T-helper 17 cell (primary cell): ENCODE measurements at regions not wholly inside any gene's neighbourhood (a gene's known extent, or its start where the extent isn't known, plus 50 kb on each side); places are given as distances from the start of the nearest gene placed in this dataset.
"Not testable (repeated sequence)": the region's sequence is repeated elsewhere in the genome, so short reads cannot be mapped to it uniquely, and the experiment has no call there.

Source experiments
- ATAC-seq: fragments of 150-1000 bp; cut with Tn5 transposase; 2 replicates; pipeline ENCODE4 v1.10.0; 2021; ENCODE audit warnings: mild to moderate bottlenecking, moderate library complexity
- DNase-seq, 3 donors: peaks; one replicate each; pipeline versions ENCODE4 v3.0.0 to v3.0.0-alpha.2; 2020 to 2021
- H3K9me3 ChIP-seq: one replicate; pipeline ENCODE4 v1.7.0; 2013; ENCODE audit warnings: low read length, mild to moderate bottlenecking; ENCODE audit not compliant: control insufficient read depth, poor library complexity, severe bottlenecking
- H3K27ac Mint-ChIP-seq: one replicate; pipeline ENCODE4 v1.8.0; 2022; ENCODE audit warnings: mild to moderate bottlenecking, moderate library complexity, mixed read lengths
- H3K27me3 Mint-ChIP-seq: one replicate; pipeline ENCODE4 v1.8.0; 2022; ENCODE audit warnings: mixed read lengths
- H3K36me3 Mint-ChIP-seq: one replicate; pipeline ENCODE4 v1.8.0; 2022; ENCODE audit warnings: low read depth, mixed read lengths
- H3K4me1 Mint-ChIP-seq: one replicate; pipeline ENCODE4 v1.8.0; 2022; ENCODE audit warnings: mild to moderate bottlenecking, mixed read lengths
- H3K4me3 Mint-ChIP-seq: one replicate; pipeline ENCODE4 v1.8.0; 2022; ENCODE audit warnings: mild to moderate bottlenecking, moderate library complexity, mixed read lengths

DNA sequence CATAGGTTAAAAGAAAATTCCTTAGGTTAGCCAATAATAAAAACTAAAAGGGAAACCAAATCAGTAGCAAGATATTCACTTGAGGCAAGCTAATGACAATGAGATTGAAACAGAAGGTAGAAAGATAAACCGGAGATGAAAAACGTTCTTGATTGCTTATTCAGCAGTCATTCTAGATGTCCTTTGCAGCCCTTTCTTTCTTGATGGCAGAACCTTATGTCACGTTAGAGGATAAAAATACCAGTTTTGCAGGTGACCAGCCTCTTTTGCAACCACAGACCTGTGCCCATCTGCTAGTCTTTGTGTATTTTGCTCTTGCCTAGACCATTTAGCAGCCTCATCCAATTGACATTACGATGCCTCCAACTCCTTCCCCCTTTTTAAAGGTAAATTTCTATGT lies 337.8 kb downstream of the DMAC1 start:
- Mint-ChIP-seq H3K27me3 (peaks cover 22% of the 10 kb centered on the region), H3K4me3 (no peak overlapping the region), H3K27ac (no peak overlapping the region), H3K4me1 (no peaks in the 10 kb centered on the region), H3K36me3 (no peaks in the 10 kb centered on the region)
- DNase-seq (no peak), ATAC-seq (no peak)
- H3K9me3 ChIP-seq, result no peaks in the 10 kb centered on the region

DNA sequence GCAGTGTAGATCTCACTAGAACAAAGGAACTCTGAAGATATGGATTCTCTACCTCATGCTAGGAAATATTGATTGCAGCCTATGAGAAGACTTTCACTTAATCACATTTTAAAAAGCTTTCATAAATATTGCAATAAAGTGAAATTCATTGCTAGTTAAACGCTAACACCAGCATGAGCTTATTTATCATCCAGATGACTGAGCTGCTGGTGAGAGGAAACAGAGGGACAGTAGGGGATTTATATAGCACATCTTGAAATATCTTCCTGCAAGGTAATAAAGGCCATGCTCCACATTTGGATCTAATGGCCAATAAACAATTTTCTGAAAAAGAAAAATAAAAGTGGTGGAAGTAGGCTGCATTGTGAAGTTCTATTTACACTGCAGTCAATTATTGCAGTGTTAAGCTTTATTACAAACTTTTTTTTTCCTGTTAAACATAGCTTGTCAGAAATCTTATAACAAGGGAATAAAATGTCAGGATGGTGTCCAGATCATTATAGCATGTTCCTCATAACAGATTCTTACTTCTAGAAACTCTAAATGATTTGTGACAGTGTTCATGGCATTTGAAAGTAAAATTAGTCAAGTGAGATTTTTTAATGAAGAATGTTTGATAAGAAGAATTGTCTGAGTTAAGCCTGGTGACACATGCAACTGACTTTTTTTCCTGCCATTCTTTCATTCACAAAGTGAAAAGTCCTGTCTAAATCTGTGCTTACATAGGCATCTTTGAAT lies 342.6 kb downstream of the DMAC1 start:
- H3K9me3 ChIP-seq, result no peaks in the 10 kb centered on the region
- DNase-seq, result no peak
- no peak overlapping the region for H3K27ac Mint-ChIP-seq
- no peaks in the 10 kb centered on the region for H3K36me3 Mint-ChIP-seq
- H3K4me3 Mint-ChIP-seq, result no peak overlapping the region
- H3K4me1 Mint-ChIP-seq, result no peaks in the 10 kb centered on the region
- ATAC-seq, result no peak
- H3K27me3 Mint-ChIP-seq, result peaks cover 3% of the 10 kb centered on the region

DNA sequence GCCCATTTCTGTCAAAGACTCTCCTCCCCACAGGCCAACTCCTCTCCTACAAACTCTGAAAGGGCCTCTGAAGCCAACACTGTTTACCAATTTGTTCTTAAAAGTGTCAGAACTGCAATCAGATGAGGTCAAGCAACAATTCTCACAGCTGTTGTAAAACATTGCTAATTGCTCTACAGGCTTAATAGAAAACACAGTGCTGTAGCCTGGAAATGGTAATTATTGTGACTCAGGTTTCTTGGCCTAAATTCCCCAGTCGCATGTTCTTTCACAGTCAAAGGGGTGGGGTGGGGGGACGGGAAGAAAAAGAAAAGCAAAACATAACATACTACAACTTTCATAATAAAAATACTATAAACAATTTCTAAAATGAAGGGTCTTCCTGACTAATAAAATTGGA lies 343.2 kb downstream of the DMAC1 start:
- DNase-seq, result no peak
- H3K36me3 Mint-ChIP-seq, result no peaks in the 10 kb centered on the region
- ATAC-seq, result no peak
- H3K27me3 Mint-ChIP-seq, result peaks cover 6% of the 10 kb centered on the region
- no peaks in the 10 kb centered on the region for H3K9me3 ChIP-seq
- H3K4me1 Mint-ChIP-seq, result no peaks in the 10 kb centered on the region
- H3K4me3 Mint-ChIP-seq, result no peak overlapping the region
- no peak overlapping the region for H3K27ac Mint-ChIP-seq

DNA sequence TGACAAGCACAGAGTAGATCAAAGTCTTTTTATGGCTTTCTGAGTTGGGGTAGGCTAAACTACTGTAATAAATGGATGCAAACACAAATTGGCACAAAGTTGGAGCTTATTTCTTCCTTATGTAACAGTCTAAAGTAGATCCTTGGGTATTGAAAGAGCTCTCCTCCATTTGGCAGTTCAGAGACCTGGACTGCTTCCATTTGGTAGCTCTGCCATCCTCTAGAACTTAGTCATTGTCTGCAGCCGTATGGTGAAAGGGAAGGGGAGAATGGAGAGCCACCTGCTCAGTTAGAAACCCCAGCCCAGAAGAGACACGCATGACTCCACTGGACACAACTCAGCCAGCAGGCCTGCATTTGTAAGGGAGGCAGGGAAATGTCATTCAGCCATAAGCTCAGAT lies 345.0 kb downstream of the DMAC1 start:
- DNase-seq (no peak), ATAC-seq (no peak)
- H3K27me3 Mint-ChIP-seq, result peaks cover 6% of the 10 kb centered on the region
- H3K4me1 Mint-ChIP-seq, result no peaks in the 10 kb centered on the region
- H3K27ac Mint-ChIP-seq, result no peak overlapping the region
- no peaks in the 10 kb centered on the region for H3K36me3 Mint-ChIP-seq
- H3K4me3 Mint-ChIP-seq, result no peak overlapping the region
- no peaks in the 10 kb centered on the region for H3K9me3 ChIP-seq

DNA sequence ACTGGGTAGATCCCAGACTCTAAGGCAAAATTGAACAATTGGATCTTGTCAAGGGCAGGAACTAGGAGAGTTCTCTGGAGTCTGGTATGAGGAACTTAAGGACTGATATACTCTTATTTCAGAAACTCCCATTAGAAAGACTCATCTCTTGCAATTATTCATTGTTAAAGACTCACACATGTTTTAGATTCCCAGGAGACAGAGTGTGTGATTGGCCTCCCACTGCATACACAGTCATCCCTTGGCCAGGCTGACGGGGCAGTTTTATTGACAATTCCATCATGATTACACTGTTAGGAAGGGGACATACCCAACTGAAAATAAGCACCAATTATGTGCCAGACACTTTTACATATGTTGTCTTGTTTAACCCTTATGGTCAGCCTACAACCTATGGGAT lies 347.2 kb downstream of the DMAC1 start:
- H3K27me3 Mint-ChIP-seq, result peaks cover 6% of the 10 kb centered on the region
- no peaks in the 10 kb centered on the region for H3K36me3 Mint-ChIP-seq
- ATAC-seq, result no peak
- no peaks in the 10 kb centered on the region for H3K9me3 ChIP-seq
- no peaks in the 10 kb centered on the region for H3K4me1 Mint-ChIP-seq
- no peak overlapping the region for H3K4me3 Mint-ChIP-seq
- no peak for DNase-seq
- H3K27ac Mint-ChIP-seq, result no peak overlapping the region

DNA sequence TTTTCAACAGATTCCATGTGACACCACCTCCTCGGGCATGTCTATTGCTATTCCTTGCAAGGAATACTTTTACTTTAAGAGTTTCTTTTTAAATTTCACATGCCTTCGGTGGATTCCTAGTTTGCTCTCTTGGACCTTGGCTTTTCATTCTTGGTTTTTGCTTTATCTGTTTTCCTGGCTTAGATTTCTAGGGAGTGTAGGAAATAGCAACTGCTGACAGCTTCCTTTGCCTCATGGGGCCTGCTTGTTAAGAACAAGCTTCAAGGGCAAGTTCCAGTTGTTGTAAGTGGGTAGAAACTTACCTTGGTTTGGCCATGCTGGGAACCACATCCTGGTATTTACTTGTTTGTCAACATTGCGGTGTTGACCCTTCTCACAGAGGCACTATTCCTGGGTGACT lies 348.5 kb downstream of the DMAC1 start:
- no peaks in the 10 kb centered on the region for H3K4me1 Mint-ChIP-seq
- ATAC-seq (no peak), DNase-seq (no peak)
- no peak overlapping the region for H3K27ac Mint-ChIP-seq
- H3K27me3 Mint-ChIP-seq, result peaks cover 9% of the 10 kb centered on the region
- H3K36me3 Mint-ChIP-seq, result no peaks in the 10 kb centered on the region
- H3K9me3 ChIP-seq, result no peaks in the 10 kb centered on the region
- no peak overlapping the region for H3K4me3 Mint-ChIP-seq

DNA sequence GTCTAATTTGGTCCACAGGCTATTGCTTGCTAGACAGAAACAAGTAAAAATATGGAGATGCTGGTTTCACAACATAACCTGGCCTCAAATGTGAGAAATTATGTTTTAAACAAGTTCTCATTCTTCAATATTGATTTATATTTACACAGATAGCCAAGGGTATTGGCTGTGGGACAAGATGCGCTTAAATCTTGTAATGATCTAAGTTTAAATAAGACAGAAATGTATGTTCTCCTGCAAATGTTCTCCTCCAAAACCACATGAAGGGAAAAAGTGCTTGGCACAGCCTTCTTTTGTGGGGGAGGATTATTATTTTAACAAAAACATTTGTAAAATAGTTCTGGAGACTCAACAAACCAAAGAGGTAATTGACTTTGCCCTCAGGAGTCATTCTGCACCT lies 356.0 kb downstream of the DMAC1 start:
- no peaks in the 10 kb centered on the region for H3K9me3 ChIP-seq
- DNase-seq, result no peak
- Mint-ChIP-seq H3K36me3 (no peaks in the 10 kb centered on the region), H3K4me1 (no peaks in the 10 kb centered on the region), H3K27ac (no peak overlapping the region), H3K27me3 (peaks cover 4% of the 10 kb centered on the region), H3K4me3 (no peak overlapping the region)
- no peak for ATAC-seq

DNA sequence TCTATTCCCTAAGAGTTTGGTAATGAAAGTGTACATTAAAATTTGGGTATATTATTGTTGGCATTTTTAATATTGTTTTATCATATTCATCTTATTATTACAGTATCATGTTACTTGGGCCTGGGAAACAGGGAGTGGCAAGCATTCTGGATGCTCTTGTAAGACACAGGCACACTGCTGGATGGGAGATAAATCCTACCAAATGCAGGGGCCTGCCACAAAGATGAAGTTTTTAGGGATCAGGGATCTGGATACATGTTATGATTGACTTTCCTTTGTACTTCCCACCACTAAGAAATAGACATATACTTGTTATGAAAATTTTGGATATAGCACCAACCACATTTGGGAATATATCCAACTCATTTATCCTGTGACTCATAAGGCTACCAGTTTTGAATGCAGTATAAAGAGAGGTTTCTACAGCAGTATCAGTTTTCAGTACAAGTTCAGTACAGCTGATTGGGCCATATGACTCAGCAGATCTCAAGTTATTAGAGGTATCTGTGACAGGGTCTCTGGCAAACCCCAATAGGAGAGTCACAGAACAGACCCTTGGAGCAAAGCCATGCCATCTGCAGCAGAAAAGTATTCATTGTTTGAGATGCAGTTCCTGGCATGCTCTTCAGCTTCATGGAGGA lies 360.1 kb downstream of the DMAC1 start:
- no peak for ATAC-seq
- no peaks in the 10 kb centered on the region for H3K9me3 ChIP-seq
- no peak for DNase-seq
- Mint-ChIP-seq H3K27me3 (peaks cover 7% of the 10 kb centered on the region), H3K36me3 (no peaks in the 10 kb centered on the region), H3K4me1 (no peaks in the 10 kb centered on the region), H3K4me3 (no peak overlapping the region), H3K27ac (no peak overlapping the region)

DNA sequence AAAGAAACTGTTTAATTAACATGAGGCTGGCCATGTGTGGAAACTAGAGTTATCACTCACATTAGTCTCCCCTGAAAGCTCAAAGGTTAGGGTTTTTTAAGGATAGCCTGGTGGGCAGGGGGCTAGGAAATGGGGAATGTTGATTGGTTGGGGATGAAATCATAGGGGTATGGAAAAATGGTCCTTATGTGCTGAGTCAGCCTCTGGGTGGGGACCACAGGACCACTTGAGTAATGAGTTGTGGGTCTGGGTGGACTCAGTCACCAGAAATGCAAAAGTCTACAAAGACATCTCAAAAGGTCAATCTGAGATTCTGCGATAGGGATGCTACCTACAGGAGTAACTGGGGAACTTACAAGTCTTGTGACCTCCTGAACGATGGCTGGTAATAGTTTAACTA lies 362.8 kb downstream of the DMAC1 start:
- peaks cover 7% of the 10 kb centered on the region for H3K27me3 Mint-ChIP-seq
- no peaks in the 10 kb centered on the region for H3K36me3 Mint-ChIP-seq
- no peak for ATAC-seq
- no peak for DNase-seq
- H3K9me3 ChIP-seq, result peaks cover under 1% of the 10 kb centered on the region
- H3K4me3 Mint-ChIP-seq, result no peak overlapping the region
- no peaks in the 10 kb centered on the region for H3K4me1 Mint-ChIP-seq
- H3K27ac Mint-ChIP-seq, result no peak overlapping the region

DNA sequence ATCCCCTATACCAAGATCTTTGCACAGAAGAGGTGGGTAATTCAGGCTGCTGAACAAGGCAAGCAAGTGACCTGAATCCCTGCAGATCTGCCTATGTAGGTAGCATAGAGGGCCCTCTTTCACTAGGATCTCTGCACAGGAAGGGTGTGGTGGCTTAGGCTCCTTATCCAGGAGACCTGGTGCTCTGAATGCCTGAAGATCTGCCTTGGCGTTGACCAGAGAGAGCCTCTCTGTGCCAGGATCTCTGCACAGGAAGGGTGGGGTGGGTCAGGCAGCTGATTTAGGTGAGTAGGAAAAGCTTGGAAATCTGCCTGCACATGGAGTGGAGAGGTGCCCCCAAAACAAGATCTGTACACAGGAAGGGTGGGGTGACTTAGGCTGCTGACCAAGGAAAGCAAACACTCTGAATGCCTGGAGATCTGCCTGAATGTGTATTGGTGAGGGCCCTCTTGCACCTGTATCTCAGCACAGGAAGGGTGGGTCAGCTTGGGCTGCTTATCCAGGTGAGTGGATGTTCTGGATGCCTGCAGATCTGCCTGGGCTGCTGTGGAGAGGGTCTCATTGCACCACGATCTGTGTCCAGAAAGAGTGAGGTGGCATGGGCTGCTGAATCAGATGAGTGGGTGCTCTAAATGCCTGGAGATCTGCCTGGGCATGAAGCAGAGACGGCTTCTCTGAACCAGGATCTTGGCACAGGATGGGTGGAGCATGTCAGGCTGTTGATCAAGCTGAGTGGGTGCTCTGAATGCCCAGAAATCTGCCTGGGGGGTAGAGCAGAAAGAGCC lies 365.9 kb downstream of the DMAC1 start:
- H3K27me3 Mint-ChIP-seq, result peaks cover 7% of the 10 kb centered on the region
- H3K9me3 ChIP-seq, result peaks cover 3% of the 10 kb centered on the region
- H3K4me3 Mint-ChIP-seq, result no peak overlapping the region

DNA sequence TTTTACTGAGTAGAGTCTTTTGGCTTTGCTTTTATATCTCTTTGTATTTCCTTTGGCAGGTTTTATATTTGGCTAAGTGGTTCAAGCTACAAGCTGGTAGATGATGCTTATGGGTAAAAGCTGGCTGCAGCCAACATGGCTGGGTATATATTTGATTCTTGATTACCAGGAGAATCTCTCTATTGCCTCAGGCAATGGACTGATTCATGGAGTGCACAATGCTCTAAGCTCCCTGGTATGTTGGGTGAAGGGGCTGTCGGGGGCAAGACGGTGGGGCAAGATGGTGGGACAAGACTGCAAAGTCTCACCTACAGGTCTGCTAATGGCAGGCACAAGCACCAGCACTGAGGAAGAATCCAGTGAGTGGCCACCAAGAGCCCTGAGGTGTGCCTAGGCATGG lies 366.6 kb downstream of the DMAC1 start:
- no peak for ATAC-seq
- H3K9me3 ChIP-seq, result peaks cover 3% of the 10 kb centered on the region
- Mint-ChIP-seq H3K27me3 (peaks cover 5% of the 10 kb centered on the region), H3K27ac (no peak overlapping the region), H3K36me3 (no peaks in the 10 kb centered on the region), H3K4me1 (no peaks in the 10 kb centered on the region), H3K4me3 (no peak overlapping the region)
- no peak for DNase-seq

More for the DNA sequence above, 365.9 kb downstream of the DMAC1 start:
- DNase-seq (no peak), ATAC-seq (no peak)
- Mint-ChIP-seq H3K36me3 (no peaks in the 10 kb centered on the region), H3K27ac (no peak overlapping the region), H3K4me1 (no peaks in the 10 kb centered on the region)

DNA sequence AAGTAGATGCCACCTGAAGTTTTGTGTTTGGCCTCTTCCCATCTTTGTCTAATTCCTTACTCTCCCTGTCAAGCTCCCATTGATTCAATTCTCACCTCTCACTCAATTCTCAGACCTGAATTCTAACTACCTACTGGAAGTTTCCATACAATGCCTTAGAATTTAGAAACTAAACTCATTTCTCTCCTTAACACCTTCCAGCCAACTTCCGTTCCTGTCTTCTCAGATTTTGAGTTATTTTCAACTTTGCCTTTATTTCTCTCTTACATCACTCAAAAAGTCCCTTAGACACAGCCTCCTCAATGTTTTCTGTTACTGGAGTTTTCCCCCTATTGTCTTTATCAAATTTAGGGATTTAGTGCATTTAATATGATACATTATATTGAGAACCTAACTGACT lies 382.2 kb downstream of the DMAC1 start:
- not testable (repeated sequence) for H3K36me3 Mint-ChIP-seq, H3K4me1 Mint-ChIP-seq, H3K27me3 Mint-ChIP-seq, H3K9me3 ChIP-seq, H3K27ac Mint-ChIP-seq, H3K4me3 Mint-ChIP-seq, ATAC-seq, DNase-seq

DNA sequence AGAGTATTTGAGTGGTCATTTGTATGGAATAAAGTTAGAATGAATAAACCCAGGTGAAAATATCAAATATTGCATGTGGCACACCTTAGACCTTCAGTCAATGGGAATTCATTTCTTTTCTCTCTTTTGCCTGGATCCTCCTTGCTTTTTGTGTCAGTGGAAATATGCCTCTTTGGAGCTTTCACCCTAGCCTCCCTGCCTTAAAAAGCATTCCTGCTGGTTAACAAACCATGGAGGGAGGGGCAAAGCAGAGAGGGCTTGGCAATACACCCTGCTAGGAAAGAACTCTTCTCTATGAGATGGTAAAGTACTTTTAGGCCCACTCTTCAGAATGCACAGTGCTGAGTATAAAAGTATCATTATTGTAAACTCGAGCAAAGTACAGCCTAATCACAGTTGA lies 383.7 kb downstream of the DMAC1 start:
- Mint-ChIP-seq H3K4me1 (no peaks in the 10 kb centered on the region), H3K27ac (no peak overlapping the region)
- no peak for ATAC-seq

More for the DNA sequence above, 383.7 kb downstream of the DMAC1 start:
- no peak for DNase-seq
- no peaks in the 10 kb centered on the region for H3K36me3 Mint-ChIP-seq
- H3K4me3 Mint-ChIP-seq, result no peak overlapping the region
- H3K9me3 ChIP-seq, result no peaks in the 10 kb centered on the region
- peaks cover 4% of the 10 kb centered on the region for H3K27me3 Mint-ChIP-seq
